ENCODE measurements at regions not wholly inside any gene's neighbourhood (a gene's known extent, or its start where the extent isn't known, plus 50 kb on each side); places are given as distances from the start of the nearest gene placed in this dataset.

GRCh38 chr14:71607056-71607455 is 325.2 kb upstream of the RGS6 start:
- Histone ChIP-seq H3K4me3 (ENCODE audit: insufficient read depth, low read length, poor library complexity, severe bottlenecking) (no peak overlapping the region), H3K36me3 (ENCODE audit: low read length) (0 out of 2 replicates have a peak, but pooled peaks cover 2% of the 10 kb centered on the region), H3K79me2 (ENCODE audit: insufficient read depth, low read length) (peaks cover 15% of the 10 kb centered on the region; the same call in 1 of the 2 replicates), H2AFZ (ENCODE audit: low read depth, low read length, severe bottlenecking) (no peak overlapping the region), H3K9me3 (ENCODE audit: insufficient read depth, low read length) (no peaks in the 10 kb centered on the region), H3K27ac (ENCODE audit: low read depth, low read length) (no peak overlapping the region), H4K20me1 (ENCODE audit: low read depth, low read length) (no peaks in the 10 kb centered on the region), H3K4me2 (ENCODE audit: low read depth, low read length, poor library complexity, severe bottlenecking) (no peak overlapping the region), H3K9me2 (replicated peaks; ENCODE audit: insufficient read depth, low read length) (no peaks in the 10 kb centered on the region), H3K9ac (ENCODE audit: low read length) (no peak overlapping the region), H3K27me3 (ENCODE audit: low read length) (no peaks in the 10 kb centered on the region), H3F3A (ENCODE audit: insufficient read depth) (0 out of 2 replicates have a peak, but pooled peaks cover 6% of the 10 kb centered on the region)
- TF ChIP-seq EZH2phosphoT487 (conservative IDR thresholded peaks at IDR 0.05; ENCODE audit: low read length) (no peak), CTCF (IDR thresholded peaks at IDR 0.05; ENCODE audit: insufficient read depth, low read length, poor library complexity, severe bottlenecking) (no peak)

GRCh38 chr14:71610149-71610548 is 322.1 kb upstream of the RGS6 start:
- peaks cover 6% of the 10 kb centered on the region; the same call in 1 of the 2 replicates for H3K79me2 ChIP-seq (ENCODE audit: insufficient read depth, low read length)
- H4K20me1 ChIP-seq (ENCODE audit: low read depth, low read length): no peaks in the 10 kb centered on the region

GRCh38 chr14:71610797-71611196 is 321.4 kb upstream of the RGS6 start:
- Histone ChIP-seq H2AFZ (ENCODE audit: low read depth, low read length, severe bottlenecking) (no peak overlapping the region), H3F3A (ENCODE audit: insufficient read depth) (0 out of 2 replicates have a peak, but pooled peaks cover 6% of the 10 kb centered on the region), H3K27ac (ENCODE audit: low read depth, low read length) (no peak overlapping the region), H3K4me2 (ENCODE audit: low read depth, low read length, poor library complexity, severe bottlenecking) (no peak overlapping the region), H3K9me2 (replicated peaks; ENCODE audit: insufficient read depth, low read length) (no peaks in the 10 kb centered on the region), H3K79me2 (ENCODE audit: insufficient read depth, low read length) (no peaks in the 10 kb centered on the region), H3K36me3 (ENCODE audit: low read length) (no peaks in the 10 kb centered on the region), H3K27me3 (ENCODE audit: low read length) (no peaks in the 10 kb centered on the region), H4K20me1 (ENCODE audit: low read depth, low read length) (no peaks in the 10 kb centered on the region), H3K9ac (ENCODE audit: low read length) (no peak overlapping the region), H3K4me3 (ENCODE audit: insufficient read depth, low read length, poor library complexity, severe bottlenecking) (no peak overlapping the region), H3K9me3 (ENCODE audit: insufficient read depth, low read length) (no peaks in the 10 kb centered on the region)
- TF ChIP-seq CTCF (IDR thresholded peaks at IDR 0.05; ENCODE audit: insufficient read depth, low read length, poor library complexity, severe bottlenecking): no peak
- no peak for TF ChIP-seq EZH2phosphoT487 (conservative IDR thresholded peaks at IDR 0.05; ENCODE audit: low read length)

More at GRCh38 chr14:71610149-71610548, 322.1 kb upstream of the RGS6 start:
- Histone ChIP-seq H3K27me3 (ENCODE audit: low read length) (no peaks in the 10 kb centered on the region), H3F3A (ENCODE audit: insufficient read depth) (0 out of 2 replicates have a peak, but pooled peaks cover 6% of the 10 kb centered on the region), H3K9ac (ENCODE audit: low read length) (no peak overlapping the region), H3K27ac (ENCODE audit: low read depth, low read length) (no peak overlapping the region), H3K4me3 (ENCODE audit: insufficient read depth, low read length, poor library complexity, severe bottlenecking) (no peak overlapping the region), H2AFZ (ENCODE audit: low read depth, low read length, severe bottlenecking) (no peak overlapping the region), H3K9me2 (replicated peaks; ENCODE audit: insufficient read depth, low read length) (no peaks in the 10 kb centered on the region), H3K36me3 (ENCODE audit: low read length) (0 out of 2 replicates have a peak, but pooled peaks cover under 1% of the 10 kb centered on the region), H3K4me2 (ENCODE audit: low read depth, low read length, poor library complexity, severe bottlenecking) (no peak overlapping the region), H3K9me3 (ENCODE audit: insufficient read depth, low read length) (no peaks in the 10 kb centered on the region)
- TF ChIP-seq CTCF (IDR thresholded peaks at IDR 0.05; ENCODE audit: insufficient read depth, low read length, poor library complexity, severe bottlenecking) (no peak), EZH2phosphoT487 (conservative IDR thresholded peaks at IDR 0.05; ENCODE audit: low read length) (no peak)

Measured in SU-DHL-6 (cell line).